Mesendoderm (in vitro differentiated cells): ENCODE measurements at regions not wholly inside any gene's neighbourhood (a gene's known extent, or its start where the extent isn't known, plus 50 kb on each side); places are given as distances from the start of the nearest gene placed in this dataset.

Experiments
- DNase-seq: peaks from one replicate; pipeline ENCODE4 v3.0.0; 2013
- H2AK5ac ChIP-seq: 2 replicates; pipeline ENCODE4 v1.6.1; 2013; ENCODE audit warnings: low read length, inconsistent platforms
- H2BK120ac ChIP-seq: 2 replicates; pipeline ENCODE4 v1.6.1; 2013; ENCODE audit warnings: low read depth, mild to moderate bottlenecking, low read length, moderate library complexity, mixed read lengths
- H2BK15ac ChIP-seq: replicated peaks from 2 replicates; pipeline ENCODE4 v1.6.1; 2013; ENCODE audit warnings: low read depth, mild to moderate bottlenecking, moderate library complexity
- H2BK5ac ChIP-seq: 2 replicates; pipeline ENCODE4 v1.6.1; 2013; ENCODE audit warnings: low read length, inconsistent platforms
- H3K18ac ChIP-seq: 2 replicates; pipeline ENCODE4 v1.6.1; 2013; ENCODE audit warnings: mild to moderate bottlenecking, low read length, mixed read lengths
- H3K23ac ChIP-seq: one replicate; pipeline ENCODE4 v1.6.1; 2013; ENCODE audit warnings: low read length
- H3K27ac ChIP-seq: 2 replicates; pipeline ENCODE4 v1.5.1; 2013; ENCODE audit warnings: low read depth, mild to moderate bottlenecking, inconsistent platforms, low read length, moderate library complexity
- H3K27me3 ChIP-seq: 2 replicates; pipeline ENCODE4 v1.6.1; 2013; ENCODE audit warnings: low read length, control low read depth, mild to moderate bottlenecking, inconsistent platforms; ENCODE audit not compliant: insufficient read depth, poor library complexity
- H3K36me3 ChIP-seq: 2 replicates; pipeline ENCODE4 v1.6.1; 2013; ENCODE audit warnings: low read length, inconsistent platforms; ENCODE audit not compliant: control insufficient read depth, insufficient read depth
- H3K4ac ChIP-seq: one replicate; pipeline ENCODE4 v1.6.1; 2013; ENCODE audit warnings: low read depth, mild to moderate bottlenecking, low read length, moderate library complexity
- H3K4me1 ChIP-seq: 2 replicates; pipeline ENCODE4 v1.6.1; 2013; ENCODE audit warnings: low read depth, low read length, inconsistent platforms; ENCODE audit not compliant: control insufficient read depth
- H3K4me2 ChIP-seq: 2 replicates; pipeline ENCODE4 v1.6.1; 2013; ENCODE audit warnings: low read length
- H3K4me3 ChIP-seq: 2 replicates; pipeline ENCODE4 v1.5.1; 2013; ENCODE audit warnings: mild to moderate bottlenecking, low read length
- H3K56ac ChIP-seq: one replicate; pipeline ENCODE4 v1.6.1; 2013; ENCODE audit warnings: low read length
- H3K79me1 ChIP-seq: 2 replicates; pipeline ENCODE4 v1.6.1; 2013; ENCODE audit warnings: low read length, inconsistent platforms
- H3K79me2 ChIP-seq: 2 replicates; pipeline ENCODE4 v1.6.1; 2013; ENCODE audit warnings: mild to moderate bottlenecking, low read length; ENCODE audit not compliant: control insufficient read depth, insufficient read depth
- H3K9ac ChIP-seq: 2 replicates; pipeline ENCODE4 v1.6.1; 2013; ENCODE audit warnings: low read length, inconsistent platforms
- H4K5ac ChIP-seq: one replicate; pipeline ENCODE4 v1.6.1; 2013; ENCODE audit warnings: low read length
- H4K8ac ChIP-seq: one replicate; pipeline ENCODE4 v1.6.1; 2013; ENCODE audit warnings: low read depth, mild to moderate bottlenecking, control low read depth, low read length, moderate library complexity
- WGBS: extraction: QIAGEN DNeasy Blood & Tissue Kit; methylation state at CpG from one replicate; pipeline ENCODE4 v1.1.7; 2013; ENCODE audit warnings: low lambda C conversion rate, missing lambda C conversion rate; ENCODE audit not compliant: insufficient coverage; ENCODE audit errors: extremely low coverage; 5-methylcytosine and 5-hydroxymethylcytosine counted together

- Histone ChIP-seq H3K79me2 (no peaks in the 10 kb centered on the region), H2AK5ac (no peak overlapping the region), H4K8ac (no peak overlapping the region), H3K4me3 (no peak overlapping the region), H3K27me3 (no peaks in the 10 kb centered on the region), H3K9ac (no peak overlapping the region), H2BK15ac (no peak overlapping the region), H3K18ac (no peak overlapping the region), H3K4me2 (no peak overlapping the region), H3K4me1 (peaks cover 6% of the 10 kb centered on the region), H3K36me3 (no peaks in the 10 kb centered on the region), H3K79me1 (no peaks in the 10 kb centered on the region), H4K5ac (no peak overlapping the region), H2BK5ac (no peak overlapping the region), H3K23ac (no peak overlapping the region), H3K56ac (no peak overlapping the region), H2BK120ac (no peak overlapping the region), H3K4ac (no peak overlapping the region), H3K27ac (no peak overlapping the region)
- no CpG with 5 or more reads among the region's 4 CpGs for WGBS
- no peak for DNase-seq
Measured at GRCh38 chr13:78426183-78426582, 177.2 kb downstream of the POU4F1 start.

GRCh38 chr13:78420814-78421213 is 182.5 kb downstream of the POU4F1 start:
- H2BK15ac ChIP-seq: no peak overlapping the region
- no peak overlapping the region for H4K8ac ChIP-seq
- DNase-seq: no peak
- no peaks in the 10 kb centered on the region for H3K79me2 ChIP-seq
- H4K5ac ChIP-seq: no peak overlapping the region
- H3K4me2 ChIP-seq: no peak overlapping the region
- H3K23ac ChIP-seq: no peak overlapping the region
- H3K56ac ChIP-seq: no peak overlapping the region
- no peak overlapping the region for H2BK5ac ChIP-seq
- H3K27me3 ChIP-seq: no peaks in the 10 kb centered on the region
- H3K27ac ChIP-seq: no peak overlapping the region
- no peak overlapping the region for H3K4ac ChIP-seq
- no peaks in the 10 kb centered on the region for H3K36me3 ChIP-seq
- no peak overlapping the region for H3K18ac ChIP-seq
- H3K4me3 ChIP-seq: no peak overlapping the region
- H3K9ac ChIP-seq: no peak overlapping the region
- H3K79me1 ChIP-seq: no peaks in the 10 kb centered on the region
- H2AK5ac ChIP-seq: no peak overlapping the region
- no CpG with 5 or more reads among the region's 4 CpGs for WGBS
- no peaks in the 10 kb centered on the region for H3K4me1 ChIP-seq
- no peak overlapping the region for H2BK120ac ChIP-seq

GRCh38 chr13:78413887-78414553 is 189.3 kb downstream of the POU4F1 start:
- H3K27me3 ChIP-seq: no peaks in the 10 kb centered on the region
- H3K9ac ChIP-seq: no peak overlapping the region
- H2AK5ac ChIP-seq: no peak overlapping the region
- H3K18ac ChIP-seq: no peak overlapping the region
- 100% methylated on average over 1 of the region's 2 CpGs for WGBS
- no peak overlapping the region for H3K4me3 ChIP-seq
- no peaks in the 10 kb centered on the region for H3K79me1 ChIP-seq
- no peak overlapping the region for H3K56ac ChIP-seq
- H3K79me2 ChIP-seq: no peaks in the 10 kb centered on the region
- no peak overlapping the region for H3K4ac ChIP-seq
- DNase-seq: no peak
- no peaks in the 10 kb centered on the region for H3K36me3 ChIP-seq
- H3K4me1 ChIP-seq: peaks cover 2% of the 10 kb centered on the region
- H2BK5ac ChIP-seq: no peak overlapping the region
- no peak overlapping the region for H3K27ac ChIP-seq
- H4K8ac ChIP-seq: no peak overlapping the region
- H3K4me2 ChIP-seq: no peak overlapping the region
- H4K5ac ChIP-seq: no peak overlapping the region
- no peak overlapping the region for H2BK15ac ChIP-seq
- H3K23ac ChIP-seq: no peak overlapping the region
- H2BK120ac ChIP-seq: no peak overlapping the region

DNA sequence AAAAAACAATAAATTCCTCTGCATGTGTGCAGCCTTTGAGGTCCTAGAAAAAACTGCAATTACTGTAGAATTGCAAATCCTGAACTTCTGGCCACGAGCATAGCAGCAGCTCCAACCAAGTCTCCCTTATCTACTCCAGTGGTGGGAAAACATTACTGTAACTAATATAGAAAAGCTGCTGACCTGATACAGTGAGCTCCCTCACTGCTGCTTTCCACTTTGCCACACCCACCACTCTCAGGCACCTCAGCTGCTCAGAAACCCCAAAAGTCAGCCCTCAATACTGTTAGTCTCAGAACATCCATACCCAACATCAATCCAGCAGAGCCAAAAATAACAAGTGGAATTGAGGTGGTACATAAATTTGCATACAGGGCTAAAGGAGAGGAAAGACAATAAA is 192.5 kb downstream of the POU4F1 start:
- H3K79me2 ChIP-seq: no peaks in the 10 kb centered on the region
- H3K4me3 ChIP-seq: no peak overlapping the region
- peaks cover 2% of the 10 kb centered on the region for H3K4me1 ChIP-seq
- H3K9ac ChIP-seq: no peak overlapping the region
- no peaks in the 10 kb centered on the region for H3K36me3 ChIP-seq
- H2AK5ac ChIP-seq: no peak overlapping the region
- H2BK5ac ChIP-seq: no peak overlapping the region
- H3K79me1 ChIP-seq: no peaks in the 10 kb centered on the region
- no peaks in the 10 kb centered on the region for H3K27me3 ChIP-seq
- H2BK15ac ChIP-seq: no peak overlapping the region
- H3K4ac ChIP-seq: no peak overlapping the region
- H3K27ac ChIP-seq: no peak overlapping the region
- no peak overlapping the region for H2BK120ac ChIP-seq
- no peak for DNase-seq
- H4K8ac ChIP-seq: no peak overlapping the region
- no CpG with 5 or more reads among the region's 1 CpG for WGBS
- no peak overlapping the region for H3K23ac ChIP-seq
- H3K56ac ChIP-seq: no peak overlapping the region
- H3K18ac ChIP-seq: no peak overlapping the region
- no peak overlapping the region for H4K5ac ChIP-seq
- H3K4me2 ChIP-seq: no peak overlapping the region

DNA sequence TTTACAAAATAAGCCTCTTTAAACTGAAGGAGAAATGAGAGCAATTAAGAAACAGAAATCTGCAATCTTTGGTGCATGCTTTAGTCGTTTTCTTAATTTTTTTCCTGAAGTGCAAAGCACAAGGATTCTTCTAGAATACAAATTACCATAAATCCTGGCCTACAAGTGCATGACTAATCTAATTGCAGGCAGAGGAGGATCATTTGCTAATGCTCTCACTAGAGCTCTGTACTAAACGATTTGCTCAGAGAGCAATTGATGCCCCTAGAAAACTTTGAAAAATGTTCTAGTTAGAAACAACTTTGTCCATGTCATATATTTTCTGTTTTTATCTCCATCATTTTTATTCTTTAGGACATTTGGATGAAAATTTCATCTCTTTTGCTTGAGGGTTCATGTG is 193.2 kb downstream of the POU4F1 start:
- H2BK120ac ChIP-seq: no peak overlapping the region
- H3K36me3 ChIP-seq: no peaks in the 10 kb centered on the region
- no peaks in the 10 kb centered on the region for H3K79me1 ChIP-seq
- H3K56ac ChIP-seq: no peak overlapping the region
- no peaks in the 10 kb centered on the region for H3K27me3 ChIP-seq
- H2BK5ac ChIP-seq: no peak overlapping the region
- H3K79me2 ChIP-seq: no peaks in the 10 kb centered on the region
- no peak overlapping the region for H3K23ac ChIP-seq
- no peak overlapping the region for H2AK5ac ChIP-seq
- H4K8ac ChIP-seq: no peak overlapping the region
- no peak overlapping the region for H3K27ac ChIP-seq
- no peak overlapping the region for H3K4ac ChIP-seq
- WGBS: no CpG with 5 or more reads among the region's 2 CpGs
- no peak overlapping the region for H2BK15ac ChIP-seq
- no peak overlapping the region for H3K4me2 ChIP-seq
- no peak overlapping the region for H4K5ac ChIP-seq
- peaks cover 2% of the 10 kb centered on the region for H3K4me1 ChIP-seq
- DNase-seq: no peak
- H3K18ac ChIP-seq: no peak overlapping the region
- no peak overlapping the region for H3K9ac ChIP-seq
- H3K4me3 ChIP-seq: no peak overlapping the region

- WGBS: no CpG with 5 or more reads among the region's 2 CpGs
- no peak overlapping the region for H2AK5ac ChIP-seq
Measured at GRCh38 chr13:78409172-78409571, 194.2 kb downstream of the POU4F1 start.

More at GRCh38 chr13:78409172-78409571, 194.2 kb downstream of the POU4F1 start:
- peak; percentile 19 for DNase-seq
- Histone ChIP-seq H2BK15ac (no peak overlapping the region), H3K23ac (no peak overlapping the region), H3K36me3 (no peaks in the 10 kb centered on the region), H2BK120ac (no peak overlapping the region), H3K27ac (no peak overlapping the region), H3K79me1 (no peaks in the 10 kb centered on the region), H3K4me3 (no peak overlapping the region), H3K18ac (no peak overlapping the region), H3K9ac (no peak overlapping the region), H3K56ac (no peak overlapping the region), H4K5ac (no peak overlapping the region), H2BK5ac (no peak overlapping the region), H3K79me2 (no peaks in the 10 kb centered on the region), H3K27me3 (no peaks in the 10 kb centered on the region), H3K4me2 (no peak overlapping the region), H3K4ac (no peak overlapping the region), H3K4me1 (peaks cover 2% of the 10 kb centered on the region), H4K8ac (no peak overlapping the region)
